Astrocyte (in vitro differentiated cells and primary cell): ENCODE measurements at regions not wholly inside any gene's neighbourhood (a gene's known extent, or its start where the extent isn't known, plus 50 kb on each side); places are given as distances from the start of the nearest gene placed in this dataset.

Experiments
- EZH2 ChIP-seq: IDR thresholded peaks from 2 replicates; pipeline ENCODE4 v1.6.1; 2012; ENCODE audit warnings: mild to moderate bottlenecking, low read length, inconsistent platforms; ENCODE audit not compliant: insufficient read depth
- TF ChIP-seq, protein P1 (sequence below): IDR thresholded peaks from 2 replicates; pipeline ENCODE4 v1.5.1; 2011; ENCODE audit warnings: low read depth, mild to moderate bottlenecking, inconsistent platforms, low read length, moderate library complexity; ENCODE audit not compliant: insufficient read depth

DNA sequence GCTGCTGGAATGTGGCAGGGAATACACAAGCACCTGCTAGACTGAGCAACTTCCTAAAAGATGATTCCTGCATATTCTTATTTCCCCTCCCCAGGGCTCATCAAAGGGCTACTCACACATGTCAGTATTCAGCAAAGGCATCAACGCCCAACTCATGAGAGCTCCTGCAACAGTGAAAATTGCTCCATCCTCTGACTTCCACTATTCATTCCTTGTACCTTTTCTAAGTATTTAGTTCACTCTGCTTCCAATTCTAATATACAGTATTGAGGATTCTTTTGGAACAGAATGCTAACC is 84.1 kb downstream of the SCN11A start:
- TF ChIP-seq, protein P1, sequence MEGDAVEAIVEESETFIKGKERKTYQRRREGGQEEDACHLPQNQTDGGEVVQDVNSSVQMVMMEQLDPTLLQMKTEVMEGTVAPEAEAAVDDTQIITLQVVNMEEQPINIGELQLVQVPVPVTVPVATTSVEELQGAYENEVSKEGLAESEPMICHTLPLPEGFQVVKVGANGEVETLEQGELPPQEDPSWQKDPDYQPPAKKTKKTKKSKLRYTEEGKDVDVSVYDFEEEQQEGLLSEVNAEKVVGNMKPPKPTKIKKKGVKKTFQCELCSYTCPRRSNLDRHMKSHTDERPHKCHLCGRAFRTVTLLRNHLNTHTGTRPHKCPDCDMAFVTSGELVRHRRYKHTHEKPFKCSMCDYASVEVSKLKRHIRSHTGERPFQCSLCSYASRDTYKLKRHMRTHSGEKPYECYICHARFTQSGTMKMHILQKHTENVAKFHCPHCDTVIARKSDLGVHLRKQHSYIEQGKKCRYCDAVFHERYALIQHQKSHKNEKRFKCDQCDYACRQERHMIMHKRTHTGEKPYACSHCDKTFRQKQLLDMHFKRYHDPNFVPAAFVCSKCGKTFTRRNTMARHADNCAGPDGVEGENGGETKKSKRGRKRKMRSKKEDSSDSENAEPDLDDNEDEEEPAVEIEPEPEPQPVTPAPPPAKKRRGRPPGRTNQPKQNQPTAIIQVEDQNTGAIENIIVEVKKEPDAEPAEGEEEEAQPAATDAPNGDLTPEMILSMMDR = no peak
- TF ChIP-seq EZH2 = no peak
